SK-N-DZ (cell line): ENCODE measurements at regions not wholly inside any gene's neighbourhood (a gene's known extent, or its start where the extent isn't known, plus 50 kb on each side); places are given as distances from the start of the nearest gene placed in this dataset.
"Not testable (repeated sequence)": the region's sequence is repeated elsewhere in the genome, so short reads cannot be mapped to it uniquely, and the experiment has no call there.

Experiments used
- DNase-seq: peaks from one replicate; pipeline ENCODE4 v3.0.0-alpha.2; 2015; ENCODE audit warnings: low spot score

GRCh38 chr2:58800881-58801280 lies 559.8 kb upstream of the FANCL start:
- DNase-seq, result no peak

- DNase-seq, result no peak
Measured at GRCh38 chr2:58798676-58799208, 557.6 kb upstream of the FANCL start.

GRCh38 chr2:58796239-58796910 lies 555.2 kb upstream of the FANCL start:
- no peak for DNase-seq

GRCh38 chr2:58794916-58795315 lies 553.8 kb upstream of the FANCL start:
- DNase-seq, result no peak

GRCh38 chr2:58794103-58794502 lies 553.0 kb upstream of the FANCL start:
- DNase-seq, result no peak

- no peak for DNase-seq
Measured at GRCh38 chr2:58788402-58788801, 547.3 kb upstream of the FANCL start.

GRCh38 chr2:58770846-58771245 lies 529.7 kb upstream of the FANCL start:
- no peak for DNase-seq

- no peak for DNase-seq
Measured at GRCh38 chr2:58769864-58770234, 528.7 kb upstream of the FANCL start.

- DNase-seq, result no peak
Measured at GRCh38 chr2:58769111-58769863, 528.2 kb upstream of the FANCL start.

- no peak for DNase-seq
Measured at GRCh38 chr2:58768715-58769080, 527.6 kb upstream of the FANCL start.

- DNase-seq, result no peak
Measured at GRCh38 chr2:58767828-58768714, 526.9 kb upstream of the FANCL start.

GRCh38 chr2:58764338-58765104 lies 523.4 kb upstream of the FANCL start:
- no peak for DNase-seq

- DNase-seq, result peak; percentile 68
Measured at GRCh38 chr2:58762176-58762781, 521.2 kb upstream of the FANCL start.

GRCh38 chr2:58757971-58758370 lies 516.8 kb upstream of the FANCL start:
- DNase-seq, result peak; percentile 61

GRCh38 chr2:58756336-58756735 lies 515.2 kb upstream of the FANCL start:
- DNase-seq, result no peak

GRCh38 chr2:58752507-58752906 lies 511.4 kb upstream of the FANCL start:
- DNase-seq, result not testable (repeated sequence)

GRCh38 chr2:58751676-58752075 lies 510.6 kb upstream of the FANCL start:
- DNase-seq, result not testable (repeated sequence)

- DNase-seq, result no peak
Measured at GRCh38 chr2:58749041-58749440, 507.9 kb upstream of the FANCL start.

GRCh38 chr2:58745334-58745733 lies 504.2 kb upstream of the FANCL start:
- not testable (repeated sequence) for DNase-seq

GRCh38 chr2:58740426-58740825 lies 499.3 kb upstream of the FANCL start:
- no peak for DNase-seq

GRCh38 chr2:58739033-58739432 lies 497.9 kb upstream of the FANCL start:
- DNase-seq, result no peak
